Loucy (cell line): ENCODE measurements at regions not wholly inside any gene's neighbourhood (a gene's known extent, or its start where the extent isn't known, plus 50 kb on each side); places are given as distances from the start of the nearest gene placed in this dataset.

Experiments
- EZH2phosphoT487 ChIP-seq: fragments of 200-600 bp; IDR thresholded peaks from 2 replicates; pipeline ENCODE4 v1.6.1; 2018; ENCODE audit warnings: antibody characterized with exemption, mild to moderate bottlenecking, moderate library complexity, borderline replicate concordance
- TF ChIP-seq, protein P1 (sequence below): fragments of 200-600 bp; sonication (generic); conservative IDR thresholded peaks from 2 replicates; pipeline ENCODE4 v1.5.1; 2014; ENCODE audit warnings: mild to moderate bottlenecking, antibody characterized with exemption, low read length

DNA sequence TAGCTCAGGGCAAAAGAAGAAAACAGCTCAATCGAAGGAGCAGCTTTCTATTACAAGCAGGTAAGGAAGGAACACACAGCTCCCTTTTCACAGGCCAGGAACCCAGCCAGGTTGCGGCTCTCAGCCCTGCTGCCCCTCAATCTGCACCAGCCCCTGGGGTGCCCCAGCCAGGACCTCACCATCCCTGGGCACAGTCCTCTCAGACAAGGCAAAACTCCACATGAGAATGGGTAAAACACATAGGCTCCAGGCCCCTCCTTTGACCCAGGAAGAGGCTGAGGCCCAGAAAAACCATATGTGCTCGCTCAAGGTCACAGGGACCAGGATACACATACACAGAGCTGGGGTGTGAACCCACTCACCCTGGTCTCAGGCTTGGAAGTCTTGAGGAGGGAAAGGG is 178.7 kb upstream of the TLE3 start:
- TF ChIP-seq, protein P1, sequence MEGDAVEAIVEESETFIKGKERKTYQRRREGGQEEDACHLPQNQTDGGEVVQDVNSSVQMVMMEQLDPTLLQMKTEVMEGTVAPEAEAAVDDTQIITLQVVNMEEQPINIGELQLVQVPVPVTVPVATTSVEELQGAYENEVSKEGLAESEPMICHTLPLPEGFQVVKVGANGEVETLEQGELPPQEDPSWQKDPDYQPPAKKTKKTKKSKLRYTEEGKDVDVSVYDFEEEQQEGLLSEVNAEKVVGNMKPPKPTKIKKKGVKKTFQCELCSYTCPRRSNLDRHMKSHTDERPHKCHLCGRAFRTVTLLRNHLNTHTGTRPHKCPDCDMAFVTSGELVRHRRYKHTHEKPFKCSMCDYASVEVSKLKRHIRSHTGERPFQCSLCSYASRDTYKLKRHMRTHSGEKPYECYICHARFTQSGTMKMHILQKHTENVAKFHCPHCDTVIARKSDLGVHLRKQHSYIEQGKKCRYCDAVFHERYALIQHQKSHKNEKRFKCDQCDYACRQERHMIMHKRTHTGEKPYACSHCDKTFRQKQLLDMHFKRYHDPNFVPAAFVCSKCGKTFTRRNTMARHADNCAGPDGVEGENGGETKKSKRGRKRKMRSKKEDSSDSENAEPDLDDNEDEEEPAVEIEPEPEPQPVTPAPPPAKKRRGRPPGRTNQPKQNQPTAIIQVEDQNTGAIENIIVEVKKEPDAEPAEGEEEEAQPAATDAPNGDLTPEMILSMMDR: no peak
- TF ChIP-seq EZH2phosphoT487: no peak
